Uterus (tissue), 3 donors: ENCODE measurements at regions not wholly inside any gene's neighbourhood (a gene's known extent, or its start where the extent isn't known, plus 50 kb on each side); places are given as distances from the start of the nearest gene placed in this dataset.

Source experiments
- DNase-seq, 2 donors: peaks; one replicate each; pipeline ENCODE4 v3.0.0-alpha.2; 2019 to 2020
- H3K27ac ChIP-seq, 2 donors: fragments of 200-600 bp; sonication (generic); 1 replicate in 1 of 2; 2 replicates in 1 of 2; pipeline ENCODE4 v1.5.1; 2016 to 2018
- H3K27me3 ChIP-seq, 2 donors: fragments of 200-600 bp; sonication (generic); one replicate each; pipeline ENCODE4 v1.5.1; 2018 to 2019; ENCODE audit warnings: control low read depth in 1 of 2
- H3K36me3 ChIP-seq, 2 donors: fragments of 200-600 bp; sonication (generic); one replicate each; pipeline ENCODE4 v1.5.1; 2019; ENCODE audit warnings: control low read depth in 1 of 2
- H3K4me1 ChIP-seq, 2 donors: fragments of 200-600 bp; sonication (generic); one replicate each; pipeline ENCODE4 v1.5.1; 2018 to 2019; ENCODE audit warnings: control low read depth in 1 of 2
- H3K4me3 ChIP-seq, 2 donors: fragments of 200-600 bp; sonication (generic); 1 replicate in 1 of 2; 2 replicates in 1 of 2; pipeline ENCODE4 v1.5.1; 2018 to 2019; ENCODE audit warnings: mild to moderate bottlenecking in 1 of 2
- H3K9me3 ChIP-seq, 2 donors: fragments of 200-600 bp; sonication (generic); one replicate each; pipeline ENCODE4 v1.5.1; 2019; ENCODE audit warnings: control low read depth in 1 of 2
- POLR2A ChIP-seq, 2 donors: fragments of 450-650 bp; IDR thresholded peaks; one replicate each; pipeline ENCODE4 v1.6.1; 2016; ENCODE audit warnings: antibody characterized with exemption in 2 of 2, mild to moderate bottlenecking in 1 of 2, moderate library complexity in 1 of 2
- intact Hi-C: fragments of 100-400 bp; cut with DNase I; formaldehyde crosslinking; loops from one replicate; pipeline ENCODE4 v1.15.1; 2023; ENCODE audit warnings: low total_unique reads
- TF ChIP-seq, protein P1 (sequence below), 4 experiments: fragments of 200-600 bp in 2 of 4; fragments of 450-650 bp in 2 of 4; sonication (generic) in 2 of 4; IDR thresholded peaks; one replicate each; pipeline ENCODE4 v1.5.1; 2016 to 2019; ENCODE audit warnings: antibody characterized with exemption in 4 of 4, mild to moderate bottlenecking in 2 of 4, moderate library complexity in 1 of 4
- donor health status: DM: yes; HTN: yes; CAD: no.

DNA sequence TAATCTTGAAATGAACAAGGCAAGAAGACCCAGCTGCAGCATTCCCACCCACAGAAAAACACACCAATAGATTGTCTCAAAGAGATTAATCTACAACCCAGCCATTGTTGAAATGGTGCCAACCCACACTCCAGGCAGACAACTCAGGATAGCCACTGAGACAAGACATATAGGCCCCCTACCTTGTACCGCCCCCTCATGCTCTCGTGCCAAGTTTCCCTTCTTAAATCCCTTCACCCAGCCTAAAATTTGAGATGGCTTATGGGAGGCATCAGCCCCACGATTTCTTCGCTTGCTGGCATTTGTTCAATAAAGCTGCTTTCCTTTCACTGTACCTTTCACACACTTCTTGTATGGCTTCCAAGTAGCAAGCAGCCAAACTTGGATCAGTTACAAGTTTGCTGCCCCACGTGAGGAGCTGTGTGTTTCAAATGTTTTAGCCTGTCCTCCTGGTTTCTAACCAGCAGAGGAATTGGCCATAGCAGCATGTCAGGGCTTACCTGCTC, 1754.1 kb downstream of the C4orf33 start:
- Histone ChIP-seq H3K36me3 (no peaks in the 10 kb centered on the region), H3K4me3 (no peak overlapping the region), H3K4me1 (no peaks in the 10 kb centered on the region), H3K27me3 (no peaks in the 10 kb centered on the region), H3K9me3 (no peaks in the 10 kb centered on the region), H3K27ac (no peak overlapping the region)
- TF ChIP-seq, protein P1, sequence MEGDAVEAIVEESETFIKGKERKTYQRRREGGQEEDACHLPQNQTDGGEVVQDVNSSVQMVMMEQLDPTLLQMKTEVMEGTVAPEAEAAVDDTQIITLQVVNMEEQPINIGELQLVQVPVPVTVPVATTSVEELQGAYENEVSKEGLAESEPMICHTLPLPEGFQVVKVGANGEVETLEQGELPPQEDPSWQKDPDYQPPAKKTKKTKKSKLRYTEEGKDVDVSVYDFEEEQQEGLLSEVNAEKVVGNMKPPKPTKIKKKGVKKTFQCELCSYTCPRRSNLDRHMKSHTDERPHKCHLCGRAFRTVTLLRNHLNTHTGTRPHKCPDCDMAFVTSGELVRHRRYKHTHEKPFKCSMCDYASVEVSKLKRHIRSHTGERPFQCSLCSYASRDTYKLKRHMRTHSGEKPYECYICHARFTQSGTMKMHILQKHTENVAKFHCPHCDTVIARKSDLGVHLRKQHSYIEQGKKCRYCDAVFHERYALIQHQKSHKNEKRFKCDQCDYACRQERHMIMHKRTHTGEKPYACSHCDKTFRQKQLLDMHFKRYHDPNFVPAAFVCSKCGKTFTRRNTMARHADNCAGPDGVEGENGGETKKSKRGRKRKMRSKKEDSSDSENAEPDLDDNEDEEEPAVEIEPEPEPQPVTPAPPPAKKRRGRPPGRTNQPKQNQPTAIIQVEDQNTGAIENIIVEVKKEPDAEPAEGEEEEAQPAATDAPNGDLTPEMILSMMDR (IDR thresholded peaks at IDR 0.05) = no peak
- TF ChIP-seq POLR2A (IDR thresholded peaks at IDR 0.05) = no peak
- intact Hi-C loops = no loop called here
- DNase-seq = no peak

DNA sequence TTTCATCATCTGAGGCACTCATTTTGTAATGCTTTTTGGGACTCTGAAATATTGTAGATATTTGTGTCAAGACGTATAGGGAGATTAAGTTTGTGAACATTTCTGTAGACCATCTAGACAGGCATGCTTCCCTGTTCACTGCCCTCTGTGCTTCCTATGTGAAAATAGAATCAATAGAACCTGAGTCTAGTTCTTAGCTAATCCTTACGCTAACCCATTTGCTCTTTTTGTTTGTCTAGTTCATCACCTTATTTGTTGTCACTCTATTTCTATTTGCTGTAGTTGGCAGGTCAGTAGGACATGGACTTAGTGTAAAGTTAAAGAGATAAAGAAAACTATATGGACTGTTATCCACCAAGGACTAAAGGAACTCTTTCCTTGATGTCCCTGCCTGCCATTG, 1755.2 kb downstream of the C4orf33 start:
- Histone ChIP-seq H3K4me3 (no peak overlapping the region), H3K36me3 (no peaks in the 10 kb centered on the region), H3K4me1 (no peaks in the 10 kb centered on the region), H3K9me3 (no peaks in the 10 kb centered on the region), H3K27me3 (no peaks in the 10 kb centered on the region), H3K27ac (no peak overlapping the region)
- intact Hi-C loops = no loop called here
- DNase-seq = no peak
- TF ChIP-seq, protein P1 (IDR thresholded peaks at IDR 0.05) = no peak
- no peak for TF ChIP-seq POLR2A (IDR thresholded peaks at IDR 0.05)

DNA sequence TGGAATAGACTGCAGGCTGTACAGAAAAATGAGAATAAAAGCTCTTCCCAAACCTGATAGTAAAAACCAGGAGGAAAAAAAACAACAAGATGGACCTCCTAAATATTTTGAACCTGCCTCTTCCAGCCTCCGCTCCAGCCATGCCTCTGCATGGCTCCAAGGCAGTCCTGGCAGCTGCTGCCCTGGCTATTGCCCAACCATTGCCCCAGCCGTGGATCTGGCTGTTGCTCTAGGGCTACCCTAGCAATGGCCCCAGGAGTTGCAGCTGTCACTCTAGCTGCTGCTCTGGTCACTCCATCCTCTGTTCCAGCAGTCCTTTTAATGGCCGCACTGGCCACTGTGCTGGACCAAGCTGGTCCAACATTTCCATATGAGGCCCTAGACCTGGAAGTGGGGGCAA, 1756.0 kb downstream of the C4orf33 start:
- Histone ChIP-seq H3K27ac (no peak overlapping the region), H3K9me3 (no peaks in the 10 kb centered on the region), H3K4me3 (no peak overlapping the region), H3K4me1 (no peaks in the 10 kb centered on the region), H3K36me3 (no peaks in the 10 kb centered on the region), H3K27me3 (no peaks in the 10 kb centered on the region)
- intact Hi-C loops = no loop called here
- no peak for DNase-seq
- TF ChIP-seq, protein P1 (IDR thresholded peaks at IDR 0.05) = no peak
- no peak for TF ChIP-seq POLR2A (IDR thresholded peaks at IDR 0.05)

DNA sequence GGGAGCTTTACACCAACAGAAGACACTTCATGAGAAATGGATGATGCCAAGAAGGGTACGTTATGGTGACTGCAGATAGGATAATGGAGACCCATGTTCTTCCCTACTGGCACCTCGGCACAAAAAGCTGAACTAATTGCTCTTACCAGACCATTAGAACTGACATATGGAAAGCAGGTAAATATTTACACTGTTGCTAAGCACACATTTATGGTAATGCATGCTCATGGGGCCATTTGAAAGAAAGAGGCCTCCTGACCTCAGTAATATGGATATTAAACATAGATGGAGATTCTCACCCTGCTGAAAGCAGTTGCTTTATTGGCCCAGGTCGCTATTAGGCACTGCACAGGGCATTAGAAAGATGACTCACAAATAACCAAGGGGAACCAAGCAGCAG, 1759.6 kb downstream of the C4orf33 start:
- Histone ChIP-seq H3K27me3 (no peaks in the 10 kb centered on the region), H3K4me3 (no peak overlapping the region), H3K36me3 (no peaks in the 10 kb centered on the region), H3K27ac (no peak overlapping the region), H3K4me1 (no peaks in the 10 kb centered on the region), H3K9me3 (no peaks in the 10 kb centered on the region)
- TF ChIP-seq POLR2A (IDR thresholded peaks at IDR 0.05) = no peak
- TF ChIP-seq, protein P1 (IDR thresholded peaks at IDR 0.05) = no peak
- no peak for DNase-seq
- intact Hi-C loops = no loop called here

DNA sequence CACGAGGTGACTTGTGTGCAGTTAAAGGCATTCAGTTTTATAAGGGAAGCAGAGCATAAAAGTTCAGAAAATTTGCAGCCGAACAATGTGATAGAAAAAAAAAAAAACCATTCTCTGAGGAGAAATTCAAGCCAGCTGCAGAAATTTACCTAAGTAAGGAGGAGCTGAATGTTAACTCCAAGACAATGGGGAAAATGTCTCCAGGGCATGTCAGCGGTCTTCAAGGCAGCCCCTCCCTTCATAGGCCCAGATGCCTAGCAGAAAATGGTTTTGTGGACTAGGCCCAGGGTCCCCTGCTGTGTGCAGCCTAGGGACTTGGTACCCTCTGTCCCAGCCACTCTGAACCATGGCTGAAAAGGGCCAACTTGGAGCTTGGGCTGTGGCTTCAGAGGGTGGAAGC, 1764.0 kb downstream of the C4orf33 start:
- H3K4me1 ChIP-seq = no peaks in the 10 kb centered on the region
- H3K27ac ChIP-seq = no peak overlapping the region
- H3K4me3 ChIP-seq = no peak overlapping the region
- H3K9me3 ChIP-seq = no peaks in the 10 kb centered on the region
- TF ChIP-seq, protein P1 (IDR thresholded peaks at IDR 0.05) = no peak
- no peak for TF ChIP-seq POLR2A (IDR thresholded peaks at IDR 0.05)
- no peaks in the 10 kb centered on the region for H3K27me3 ChIP-seq
- H3K36me3 ChIP-seq = no peaks in the 10 kb centered on the region
- DNase-seq = no peak
- intact Hi-C loops = no loop called here
